ENCODE measurements at regions not wholly inside any gene's neighbourhood (a gene's known extent, or its start where the extent isn't known, plus 50 kb on each side); places are given as distances from the start of the nearest gene placed in this dataset.

DNA sequence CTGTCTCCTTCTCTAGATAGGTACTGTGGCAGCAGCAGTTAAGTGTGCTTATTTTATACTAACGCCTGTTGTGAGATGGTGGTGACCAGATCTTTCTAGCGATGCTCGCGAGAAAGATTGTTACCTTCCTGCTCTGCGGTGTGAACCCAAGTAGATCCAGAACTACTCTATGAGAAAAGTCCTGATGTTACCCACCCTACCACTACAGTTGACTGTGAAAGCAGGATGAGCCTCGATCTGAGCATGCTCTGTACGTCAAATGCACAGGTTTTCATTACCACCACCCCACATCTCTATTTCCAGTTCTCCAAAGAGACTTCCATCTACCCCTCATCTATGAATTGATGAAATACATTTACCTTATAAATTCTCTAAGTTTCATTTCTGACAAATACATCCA lies 64.6 kb upstream of the KCTD7 start:
- no peak for TF ChIP-seq CTCF (conservative IDR thresholded peaks at IDR 0.05; ENCODE audit: low read length)
- TF ChIP-seq EZH2phosphoT487 (IDR thresholded peaks at IDR 0.05; ENCODE audit: borderline replicate concordance, low read depth, low read length) = no peak
